ENCODE measurements at regions not wholly inside any gene's neighbourhood (a gene's known extent, or its start where the extent isn't known, plus 50 kb on each side); places are given as distances from the start of the nearest gene placed in this dataset.

GRCh38 chr6:19158586-19158985, 678.6 kb upstream of the ID4 start:
- no peak for TF ChIP-seq EZH2phosphoT487 (IDR thresholded peaks at IDR 0.05; ENCODE audit: borderline replicate concordance, low read length)
- no peak for TF ChIP-seq CTCF (conservative IDR thresholded peaks at IDR 0.05; ENCODE audit: low read depth, low read length)
- no peak for TF ChIP-seq EZH2 (IDR thresholded peaks at IDR 0.05; ENCODE audit: low read length, unreplicated experiment)

Measured in PC-3 (cell line).